ENCODE measurements at regions not wholly inside any gene's neighbourhood (a gene's known extent, or its start where the extent isn't known, plus 50 kb on each side); places are given as distances from the start of the nearest gene placed in this dataset.

- H3K9me3 Mint-ChIP-seq (ENCODE audit: unreplicated experiment) = no peaks in the 10 kb centered on the region
- no peak overlapping the region for H3K27ac Mint-ChIP-seq (ENCODE audit: unreplicated experiment)
- no peaks in the 10 kb centered on the region for H3K27me3 Mint-ChIP-seq (ENCODE audit: unreplicated experiment)
- DNase-seq (ENCODE audit: low spot score) = no peak
- no peaks in the 10 kb centered on the region for H3K36me3 Mint-ChIP-seq (ENCODE audit: low read depth, unreplicated experiment)
- no peak overlapping the region for H3K4me3 Mint-ChIP-seq (ENCODE audit: unreplicated experiment)
- H3K4me1 Mint-ChIP-seq (ENCODE audit: unreplicated experiment) = no peaks in the 10 kb centered on the region
- no peak for TF ChIP-seq CTCF (IDR thresholded peaks at IDR 0.05; ENCODE audit: unreplicated experiment)
Measured at GRCh38 chr5:173518856-173519255, 97.6 kb downstream of the BOD1 start.

DNA sequence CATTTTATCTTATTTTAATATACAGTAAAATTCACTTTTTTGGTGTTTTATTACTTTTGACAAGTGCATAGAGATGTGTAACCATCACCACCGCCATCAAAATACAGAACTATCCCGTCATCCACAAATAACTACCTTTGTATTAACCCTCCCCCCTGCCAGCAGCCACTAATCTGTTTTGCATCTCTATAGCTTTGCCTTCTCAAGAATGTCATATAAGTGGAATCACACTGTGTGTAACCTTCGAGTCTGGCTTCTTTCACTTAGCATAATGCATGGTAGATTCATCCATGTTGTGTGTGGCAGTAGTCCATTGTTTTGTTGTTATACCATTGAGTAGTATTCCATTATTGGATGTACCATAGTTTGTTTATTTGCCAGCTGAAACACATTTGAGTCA is 98.8 kb downstream of the BOD1 start:
- Mint-ChIP-seq H3K4me1 (ENCODE audit: unreplicated experiment) (no peaks in the 10 kb centered on the region), H3K27ac (ENCODE audit: unreplicated experiment) (no peak overlapping the region), H3K9me3 (ENCODE audit: unreplicated experiment) (no peaks in the 10 kb centered on the region), H3K36me3 (ENCODE audit: low read depth, unreplicated experiment) (no peaks in the 10 kb centered on the region), H3K4me3 (ENCODE audit: unreplicated experiment) (no peak overlapping the region), H3K27me3 (ENCODE audit: unreplicated experiment) (no peaks in the 10 kb centered on the region)
- TF ChIP-seq CTCF (IDR thresholded peaks at IDR 0.05; ENCODE audit: unreplicated experiment) = no peak
- DNase-seq (ENCODE audit: low spot score) = no peak

- TF ChIP-seq CTCF (IDR thresholded peaks at IDR 0.05; ENCODE audit: unreplicated experiment) = no peak
- no peaks in the 10 kb centered on the region for H3K4me1 Mint-ChIP-seq (ENCODE audit: unreplicated experiment)
- no peak for DNase-seq (ENCODE audit: low spot score)
Measured at GRCh38 chr5:173515526-173515925, 100.9 kb downstream of the BOD1 start.

GRCh38 chr5:173514661-173515060 is 101.8 kb downstream of the BOD1 start:
- Mint-ChIP-seq H3K9me3 (ENCODE audit: unreplicated experiment) (no peaks in the 10 kb centered on the region), H3K4me3 (ENCODE audit: unreplicated experiment) (no peak overlapping the region)

More at GRCh38 chr5:173515526-173515925, 100.9 kb downstream of the BOD1 start:
- H3K27me3 Mint-ChIP-seq (ENCODE audit: unreplicated experiment) = no peaks in the 10 kb centered on the region
- H3K9me3 Mint-ChIP-seq (ENCODE audit: unreplicated experiment) = no peaks in the 10 kb centered on the region
- H3K4me3 Mint-ChIP-seq (ENCODE audit: unreplicated experiment) = no peak overlapping the region
- no peaks in the 10 kb centered on the region for H3K36me3 Mint-ChIP-seq (ENCODE audit: low read depth, unreplicated experiment)
- no peak overlapping the region for H3K27ac Mint-ChIP-seq (ENCODE audit: unreplicated experiment)

GRCh38 chr5:173513521-173513991 is 102.9 kb downstream of the BOD1 start:
- Mint-ChIP-seq H3K27me3 (ENCODE audit: unreplicated experiment) (no peaks in the 10 kb centered on the region), H3K27ac (ENCODE audit: unreplicated experiment) (no peak overlapping the region), H3K4me3 (ENCODE audit: unreplicated experiment) (no peak overlapping the region), H3K36me3 (ENCODE audit: low read depth, unreplicated experiment) (no peaks in the 10 kb centered on the region), H3K4me1 (ENCODE audit: unreplicated experiment) (no peaks in the 10 kb centered on the region), H3K9me3 (ENCODE audit: unreplicated experiment) (no peaks in the 10 kb centered on the region)
- TF ChIP-seq CTCF (IDR thresholded peaks at IDR 0.05; ENCODE audit: unreplicated experiment) = no peak
- DNase-seq (ENCODE audit: low spot score) = no peak

More at GRCh38 chr5:173514661-173515060, 101.8 kb downstream of the BOD1 start:
- TF ChIP-seq CTCF (IDR thresholded peaks at IDR 0.05; ENCODE audit: unreplicated experiment) = no peak
- Mint-ChIP-seq H3K27ac (ENCODE audit: unreplicated experiment) (no peak overlapping the region), H3K36me3 (ENCODE audit: low read depth, unreplicated experiment) (no peaks in the 10 kb centered on the region), H3K27me3 (ENCODE audit: unreplicated experiment) (no peaks in the 10 kb centered on the region), H3K4me1 (ENCODE audit: unreplicated experiment) (no peaks in the 10 kb centered on the region)
- DNase-seq (ENCODE audit: low spot score) = no peak

All from endothelial cell (in vitro differentiated cells).